Ovary (tissue), 3 donors: ENCODE measurements at regions not wholly inside any gene's neighbourhood (a gene's known extent, or its start where the extent isn't known, plus 50 kb on each side); places are given as distances from the start of the nearest gene placed in this dataset.

ENCODE experiments used
- CTCF ChIP-seq, 3 donors: fragments of 450-650 bp in 2 of 3; fragments of 200-600 bp in 1 of 3; IDR thresholded peaks; one replicate each; pipeline versions ENCODE4 v1.5.1 to v1.8.0; 2016 to 2022; ENCODE audit warnings: antibody characterized with exemption in 3 of 3, mild to moderate bottlenecking in 1 of 3
- POLR2A ChIP-seq: fragments of 450-650 bp; IDR thresholded peaks from one replicate; pipeline ENCODE4 v1.6.1; 2017; ENCODE audit warnings: antibody characterized with exemption, mild to moderate bottlenecking, moderate library complexity
- donor health status: DM: no; HTN: no; CAD: no.

- TF ChIP-seq POLR2A (no peak), CTCF (IDR thresholded peaks at IDR 0.05) (no peak)
Observed at GRCh38 chr12:19648591-19648990, 209.3 kb downstream of the AEBP2 start.
